Renal pelvis (tissue), 1 donor: ENCODE measurements at regions not wholly inside any gene's neighbourhood (a gene's known extent, or its start where the extent isn't known, plus 50 kb on each side); places are given as distances from the start of the nearest gene placed in this dataset.
"Not testable (repeated sequence)": the region's sequence is repeated elsewhere in the genome, so short reads cannot be mapped to it uniquely, and the experiment has no call there.

Experiments
- DNase-seq: peaks from one replicate; pipeline ENCODE4 v3.0.0-alpha.2; 2013

DNA sequence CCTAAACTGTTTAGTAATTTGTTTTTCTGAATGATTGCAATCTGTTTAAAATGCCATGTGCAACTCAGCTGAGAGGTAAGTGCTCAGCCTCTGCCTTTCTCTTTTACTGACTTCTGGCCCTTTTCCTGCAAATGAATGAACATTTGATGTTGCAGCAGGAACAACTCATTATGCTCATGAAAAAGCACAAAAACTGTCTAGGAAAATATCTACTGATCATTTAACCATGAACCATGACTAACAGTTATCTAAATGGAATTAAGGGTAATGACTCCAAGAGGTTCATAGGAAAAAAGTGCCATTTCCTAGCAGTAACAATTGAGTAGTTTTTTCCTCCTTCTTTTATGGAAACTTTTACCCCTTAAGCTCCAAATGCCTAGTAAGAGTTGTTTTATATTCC, 70.6 kb upstream of the ANKH start:
- no peak for DNase-seq

DNA sequence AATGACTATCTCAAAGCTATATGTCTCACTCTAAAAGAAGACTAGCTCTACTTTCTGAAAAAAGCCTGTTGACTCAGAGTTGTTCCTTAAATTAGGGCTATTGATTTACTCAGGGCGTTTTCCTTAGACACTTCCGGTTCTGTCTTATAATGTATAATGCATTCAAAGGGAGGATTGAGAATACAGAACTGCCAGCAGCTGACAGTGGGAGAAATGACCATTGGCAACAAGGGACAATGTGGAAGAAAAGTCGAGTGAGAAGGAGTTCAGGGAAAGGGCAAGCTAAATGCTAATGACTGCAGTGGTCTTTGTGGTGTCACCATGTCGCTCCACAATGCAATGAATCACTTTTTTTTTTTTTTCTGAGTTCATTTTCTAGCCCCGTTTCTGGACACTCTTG, 65.7 kb upstream of the ANKH start:
- DNase-seq: no peak

- DNase-seq: no peak
These were observed 65.0 kb upstream of the ANKH start for GRCh38 chr5:14936588-14936987.

- DNase-seq: no peak
These were observed 63.8 kb upstream of the ANKH start for GRCh38 chr5:14935341-14935740.

DNA sequence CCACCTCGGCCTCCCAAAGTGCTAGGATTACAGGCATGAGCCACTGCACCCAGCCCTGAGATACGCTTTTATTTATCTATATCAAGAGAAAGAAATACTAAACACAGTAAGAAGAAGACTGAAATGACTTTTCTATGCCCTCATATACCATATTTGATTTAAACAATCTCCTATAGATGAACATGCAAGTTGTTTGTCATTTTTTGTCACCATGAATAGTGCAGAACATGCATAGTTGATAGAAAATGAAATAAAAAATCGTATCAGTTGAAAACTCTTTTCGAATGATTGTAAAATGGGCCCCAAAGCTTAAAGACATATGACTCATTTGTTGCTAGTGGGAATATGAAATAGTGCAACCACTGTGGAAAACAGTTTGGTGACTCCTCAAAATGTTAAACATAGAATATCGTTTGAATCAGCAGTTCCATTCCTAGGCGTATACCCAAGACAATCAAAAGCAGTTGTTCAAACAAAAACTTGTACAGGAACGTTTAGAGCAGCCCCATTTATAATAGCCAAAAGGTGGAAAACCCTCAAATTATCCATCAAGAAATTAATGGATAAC, 61.4 kb upstream of the ANKH start:
- DNase-seq: no peak

- DNase-seq: no peak
These were observed 58.9 kb upstream of the ANKH start for GRCh38 chr5:14930486-14930885.

- no peak for DNase-seq
These were observed 57.9 kb upstream of the ANKH start for GRCh38 chr5:14929293-14930065.

DNA sequence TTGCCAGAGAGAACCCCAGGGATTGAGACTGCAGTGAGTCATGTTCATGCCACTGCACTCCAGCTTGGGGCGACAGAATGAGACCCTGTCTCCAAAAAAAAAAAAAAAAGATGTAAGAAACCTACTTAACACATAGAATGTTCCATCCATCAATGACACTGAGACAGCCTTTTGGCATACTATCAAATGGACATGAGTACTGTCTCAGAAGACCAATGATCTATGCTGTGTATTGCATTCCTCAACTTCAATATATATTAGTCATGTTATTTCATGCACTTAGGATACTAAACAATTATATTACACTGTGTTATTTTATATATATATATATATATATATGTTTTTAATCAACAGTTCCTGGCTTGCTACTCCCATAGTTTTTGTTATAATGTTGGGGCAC, 57.1 kb upstream of the ANKH start:
- DNase-seq: no peak

GRCh38 chr5:14925326-14925725, 53.7 kb upstream of the ANKH start:
- no peak for DNase-seq

DNA sequence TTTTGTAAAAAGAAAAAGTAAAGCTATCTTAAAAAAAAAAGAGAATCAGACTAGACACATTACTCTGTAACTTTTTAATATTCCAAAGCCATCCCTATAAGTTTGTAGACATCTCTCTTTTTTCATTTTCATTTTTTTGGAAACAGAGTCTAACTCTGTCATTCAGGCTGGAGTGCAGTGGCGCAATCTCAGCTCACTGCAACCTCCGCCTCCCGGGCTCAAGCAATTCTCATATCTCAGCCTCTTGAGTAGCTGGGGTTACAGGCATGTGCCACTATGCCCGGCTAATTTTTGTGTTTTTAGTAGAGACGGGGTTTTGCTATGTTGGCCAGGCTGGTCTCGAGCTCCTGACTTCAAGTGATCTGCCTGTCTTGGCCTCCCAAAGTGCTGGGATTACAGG, 51.4 kb upstream of the ANKH start:
- not testable (repeated sequence) for DNase-seq

DNA sequence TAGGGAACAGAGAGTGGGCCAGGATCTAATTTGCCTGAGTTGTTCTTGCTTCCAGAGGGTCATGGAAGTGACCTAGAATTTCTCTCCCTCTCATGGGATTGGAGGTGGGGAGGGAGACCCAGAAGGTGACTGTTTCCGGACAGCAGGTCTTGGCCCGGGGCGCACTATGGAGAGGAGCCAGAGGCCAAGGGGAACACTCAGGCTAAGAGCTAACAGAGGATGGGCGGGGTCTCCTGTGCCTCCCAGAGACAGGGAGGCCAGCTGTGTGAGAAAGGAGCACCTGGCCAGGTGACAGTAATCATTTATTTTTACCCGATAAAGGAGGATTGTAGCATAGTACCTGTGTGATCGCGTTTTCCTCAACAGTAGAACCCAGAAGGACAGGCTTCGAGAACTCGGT, 50.9 kb upstream of the ANKH start:
- no peak for DNase-seq
